GM18502 (cell line): ENCODE measurements at regions not wholly inside any gene's neighbourhood (a gene's known extent, or its start where the extent isn't known, plus 50 kb on each side); places are given as distances from the start of the nearest gene placed in this dataset.

Experiments
- ATAC-seq: cut with Tn5 transposase; IDR thresholded peaks from one replicate; pipeline ENCODE4 v1.9.1; 2021; ENCODE audit warnings: mild to moderate bottlenecking; ENCODE audit not compliant: unreplicated experiment, poor library complexity

GRCh38 chr9:84169240-84169639 is 171.3 kb downstream of the SLC28A3 start:
- ATAC-seq = no peak

- no peak for ATAC-seq
These were observed 169.9 kb downstream of the SLC28A3 start for GRCh38 chr9:84170521-84171141.

GRCh38 chr9:84173961-84174360 is 166.6 kb downstream of the SLC28A3 start:
- no peak for ATAC-seq

GRCh38 chr9:84174486-84174885 is 166.1 kb downstream of the SLC28A3 start:
- ATAC-seq = no peak

GRCh38 chr9:84177407-84177806 is 163.2 kb downstream of the SLC28A3 start:
- ATAC-seq = no peak

GRCh38 chr9:84179531-84179930 is 161.0 kb downstream of the SLC28A3 start:
- ATAC-seq = no peak

- ATAC-seq = no peak
These were observed 153.5 kb downstream of the SLC28A3 start for GRCh38 chr9:84187090-84187489.

- ATAC-seq = no peak
These were observed 150.7 kb downstream of the SLC28A3 start for GRCh38 chr9:84189904-84190303.

GRCh38 chr9:84190411-84190810 is 150.1 kb downstream of the SLC28A3 start:
- ATAC-seq = no peak

- ATAC-seq = no peak
These were observed 133.7 kb downstream of the SLC28A3 start for GRCh38 chr9:84206801-84207370.

- no peak for ATAC-seq
These were observed 133.0 kb downstream of the SLC28A3 start for GRCh38 chr9:84207491-84207951.

GRCh38 chr9:84212246-84212645 is 128.3 kb downstream of the SLC28A3 start:
- no peak for ATAC-seq

- ATAC-seq = no peak
These were observed 127.6 kb downstream of the SLC28A3 start for GRCh38 chr9:84212982-84213381.

- ATAC-seq = no peak
These were observed 124.4 kb downstream of the SLC28A3 start for GRCh38 chr9:84216151-84216550.

- ATAC-seq = no peak
These were observed 122.2 kb downstream of the SLC28A3 start for GRCh38 chr9:84218322-84218721.

GRCh38 chr9:84224246-84224645 is 116.3 kb downstream of the SLC28A3 start:
- no peak for ATAC-seq
